ENCODE measurements at regions not wholly inside any gene's neighbourhood (a gene's known extent, or its start where the extent isn't known, plus 50 kb on each side); places are given as distances from the start of the nearest gene placed in this dataset.

GRCh38 chr10:118474111-118474510 lies 121.3 kb downstream of the PRLHR start:
- ATAC-seq, result no peak
- TF ChIP-seq RARB (CRISPR knock-in tag; IDR thresholded peaks at IDR 0.05), result no peak
- TF ChIP-seq BACH2 (CRISPR knock-in tag; IDR thresholded peaks at IDR 0.05; ENCODE audit: borderline replicate concordance), result no peak
- TF ChIP-seq SNAI2 (CRISPR knock-in tag; IDR thresholded peaks at IDR 0.05), result no peak
- no peak for TF ChIP-seq ZNF565 (CRISPR knock-in tag; conservative IDR thresholded peaks at IDR 0.05; ENCODE audit: low read depth)
- no peak for TF ChIP-seq ESRRG (CRISPR knock-in tag; IDR thresholded peaks at IDR 0.05)
- no peak for TF ChIP-seq PATZ1 (CRISPR knock-in tag; IDR thresholded peaks at IDR 0.05; ENCODE audit: borderline replicate concordance)
- no peak for TF ChIP-seq ZFP30 (CRISPR knock-in tag; IDR thresholded peaks at IDR 0.05)
- TF ChIP-seq TCF4 (CRISPR knock-in tag; IDR thresholded peaks at IDR 0.05; ENCODE audit: borderline replicate concordance), result no peak
- TF ChIP-seq, protein P1, sequence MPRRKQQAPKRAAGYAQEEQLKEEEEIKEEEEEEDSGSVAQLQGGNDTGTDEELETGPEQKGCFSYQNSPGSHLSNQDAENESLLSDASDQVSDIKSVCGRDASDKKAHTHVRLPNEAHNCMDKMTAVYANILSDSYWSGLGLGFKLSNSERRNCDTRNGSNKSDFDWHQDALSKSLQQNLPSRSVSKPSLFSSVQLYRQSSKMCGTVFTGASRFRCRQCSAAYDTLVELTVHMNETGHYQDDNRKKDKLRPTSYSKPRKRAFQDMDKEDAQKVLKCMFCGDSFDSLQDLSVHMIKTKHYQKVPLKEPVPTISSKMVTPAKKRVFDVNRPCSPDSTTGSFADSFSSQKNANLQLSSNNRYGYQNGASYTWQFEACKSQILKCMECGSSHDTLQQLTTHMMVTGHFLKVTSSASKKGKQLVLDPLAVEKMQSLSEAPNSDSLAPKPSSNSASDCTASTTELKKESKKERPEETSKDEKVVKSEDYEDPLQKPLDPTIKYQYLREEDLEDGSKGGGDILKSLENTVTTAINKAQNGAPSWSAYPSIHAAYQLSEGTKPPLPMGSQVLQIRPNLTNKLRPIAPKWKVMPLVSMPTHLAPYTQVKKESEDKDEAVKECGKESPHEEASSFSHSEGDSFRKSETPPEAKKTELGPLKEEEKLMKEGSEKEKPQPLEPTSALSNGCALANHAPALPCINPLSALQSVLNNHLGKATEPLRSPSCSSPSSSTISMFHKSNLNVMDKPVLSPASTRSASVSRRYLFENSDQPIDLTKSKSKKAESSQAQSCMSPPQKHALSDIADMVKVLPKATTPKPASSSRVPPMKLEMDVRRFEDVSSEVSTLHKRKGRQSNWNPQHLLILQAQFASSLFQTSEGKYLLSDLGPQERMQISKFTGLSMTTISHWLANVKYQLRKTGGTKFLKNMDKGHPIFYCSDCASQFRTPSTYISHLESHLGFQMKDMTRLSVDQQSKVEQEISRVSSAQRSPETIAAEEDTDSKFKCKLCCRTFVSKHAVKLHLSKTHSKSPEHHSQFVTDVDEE (CRISPR knock-in tag; IDR thresholded peaks at IDR 0.05), result no peak
- TF ChIP-seq TOX (CRISPR knock-in tag; IDR thresholded peaks at IDR 0.05; ENCODE audit: borderline replicate concordance), result no peak
- TF ChIP-seq CSRNP3 (CRISPR knock-in tag; IDR thresholded peaks at IDR 0.05), result no peak
- no peak for TF ChIP-seq CREB5 (CRISPR knock-in tag; IDR thresholded peaks at IDR 0.05; ENCODE audit: low read depth)
- no peak for TF ChIP-seq ZNF70 (CRISPR knock-in tag; IDR thresholded peaks at IDR 0.05)
- no peak for TF ChIP-seq PPARA (CRISPR knock-in tag; IDR thresholded peaks at IDR 0.05; ENCODE audit: borderline replicate concordance)
- no peak for TF ChIP-seq ZNF8 (CRISPR knock-in tag; IDR thresholded peaks at IDR 0.05)
- no peak for TF ChIP-seq CSDC2 (CRISPR knock-in tag; IDR thresholded peaks at IDR 0.05)
- TF ChIP-seq ZFP3 (CRISPR knock-in tag; IDR thresholded peaks at IDR 0.05), result no peak

DNA sequence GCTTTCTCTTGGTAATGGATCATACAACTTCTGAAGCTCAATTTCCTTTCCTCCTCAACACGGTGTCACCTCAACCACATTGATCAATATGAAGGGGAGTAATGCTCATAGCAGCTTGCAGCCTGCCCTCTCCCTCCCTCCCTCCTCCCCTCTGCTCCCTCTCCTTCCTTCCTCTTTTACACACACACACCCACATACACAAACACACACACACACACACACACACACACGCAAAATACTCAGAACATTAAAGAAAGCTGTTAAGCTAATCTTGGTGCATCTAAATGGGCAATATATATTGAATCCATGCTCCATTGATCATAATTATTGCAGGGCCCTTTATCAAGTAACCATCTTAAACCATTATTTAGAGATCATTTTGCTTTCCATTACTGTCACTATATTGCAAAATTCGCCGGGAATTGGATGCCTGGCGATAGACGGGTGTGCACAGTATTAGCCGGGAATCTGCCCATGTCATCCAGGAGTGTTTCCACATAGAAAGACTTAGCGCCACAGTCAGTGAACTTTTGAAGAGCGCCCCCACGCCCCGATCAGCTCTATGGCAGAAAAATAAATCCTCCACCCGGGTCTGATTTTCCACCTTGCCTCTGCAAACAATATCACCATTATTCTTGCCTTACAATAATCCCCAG lies 122.0 kb downstream of the PRLHR start:
- ATAC-seq, result no peak
- TF ChIP-seq ZC3H10 (CRISPR knock-in tag; IDR thresholded peaks at IDR 0.05) (no peak), ZFP30 (CRISPR knock-in tag; IDR thresholded peaks at IDR 0.05) (no peak), ARNTL (CRISPR knock-in tag; IDR thresholded peaks at IDR 0.05; ENCODE audit: borderline replicate concordance, low read depth) (no peak), ZNF8 (CRISPR knock-in tag; IDR thresholded peaks at IDR 0.05) (no peak), ZFP3 (CRISPR knock-in tag; IDR thresholded peaks at IDR 0.05) (no peak), RARB (CRISPR knock-in tag; IDR thresholded peaks at IDR 0.05) (no peak)
- TF ChIP-seq, protein P2, sequence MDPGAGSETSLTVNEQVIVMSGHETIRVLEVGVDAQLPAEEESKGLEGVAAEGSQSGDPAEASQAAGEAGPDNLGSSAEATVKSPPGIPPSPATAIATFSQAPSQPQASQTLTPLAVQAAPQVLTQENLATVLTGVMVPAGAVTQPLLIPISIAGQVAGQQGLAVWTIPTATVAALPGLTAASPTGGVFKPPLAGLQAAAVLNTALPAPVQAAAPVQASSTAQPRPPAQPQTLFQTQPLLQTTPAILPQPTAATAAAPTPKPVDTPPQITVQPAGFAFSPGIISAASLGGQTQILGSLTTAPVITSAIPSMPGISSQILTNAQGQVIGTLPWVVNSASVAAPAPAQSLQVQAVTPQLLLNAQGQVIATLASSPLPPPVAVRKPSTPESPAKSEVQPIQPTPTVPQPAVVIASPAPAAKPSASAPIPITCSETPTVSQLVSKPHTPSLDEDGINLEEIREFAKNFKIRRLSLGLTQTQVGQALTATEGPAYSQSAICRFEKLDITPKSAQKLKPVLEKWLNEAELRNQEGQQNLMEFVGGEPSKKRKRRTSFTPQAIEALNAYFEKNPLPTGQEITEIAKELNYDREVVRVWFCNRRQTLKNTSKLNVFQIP (CRISPR knock-in tag; IDR thresholded peaks at IDR 0.05; ENCODE audit: borderline replicate concordance, low read depth), result no peak

Measured in SK-N-SH treated with all-trans-retinoic acid at 6 μM for 48 hours (cell line).